ENCODE measurements at regions not wholly inside any gene's neighbourhood (a gene's known extent, or its start where the extent isn't known, plus 50 kb on each side); places are given as distances from the start of the nearest gene placed in this dataset.

DNA sequence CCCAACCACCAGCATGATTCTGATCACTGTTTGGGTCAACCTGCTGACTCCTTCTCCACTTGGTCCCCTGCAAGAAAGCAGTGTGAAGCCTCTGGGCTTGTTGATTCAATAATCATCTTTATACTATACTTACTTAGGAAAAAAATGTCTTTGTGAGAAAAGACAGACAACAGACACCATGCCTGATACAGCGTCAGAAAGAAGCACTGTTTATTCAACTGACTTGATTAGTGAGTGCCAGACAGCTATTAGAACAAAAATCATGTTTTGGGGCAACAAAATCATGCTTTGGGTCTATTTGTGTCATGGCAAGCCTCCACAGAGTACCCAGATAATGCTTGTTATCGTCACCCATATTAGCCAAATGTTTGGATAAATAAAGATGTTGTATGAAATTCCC is 58.7 kb upstream of the ATL2 start:
- TF ChIP-seq POLR2AphosphoS5 (IDR thresholded peaks at IDR 0.05; ENCODE audit: borderline replicate concordance, low read depth, low read length) (no peak), EZH2 (IDR thresholded peaks at IDR 0.05) (no peak)
